ENCODE measurements at regions not wholly inside any gene's neighbourhood (a gene's known extent, or its start where the extent isn't known, plus 50 kb on each side); places are given as distances from the start of the nearest gene placed in this dataset.

DNA sequence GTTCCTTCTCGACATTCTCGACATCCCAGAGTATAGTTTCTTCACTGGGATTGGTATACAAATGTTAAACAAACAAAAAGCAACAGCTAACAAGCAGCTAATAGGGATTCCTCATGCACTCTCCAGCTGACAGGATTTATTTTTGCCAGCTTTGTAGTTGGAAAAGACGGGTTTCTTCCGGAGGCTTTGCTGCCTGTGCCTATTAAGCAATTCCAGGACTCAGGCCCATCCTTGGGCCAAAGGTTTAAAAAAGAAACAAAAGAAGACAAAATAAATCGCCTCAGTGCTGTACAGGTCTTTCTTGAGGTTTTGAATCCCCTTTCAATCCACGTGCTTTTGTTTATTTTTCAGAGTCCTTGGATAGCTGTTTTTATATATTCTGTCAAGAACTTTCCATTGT lies 1414.5 kb upstream of the PCDH9 start:
- Histone ChIP-seq H3K79me2 (ENCODE audit: insufficient read depth, low read length) (no peaks in the 10 kb centered on the region), H3K4me3 (ENCODE audit: insufficient read depth, low read length, poor library complexity, severe bottlenecking) (no peak overlapping the region), H3K4me2 (ENCODE audit: low read depth, low read length, poor library complexity, severe bottlenecking) (no peak overlapping the region), H2AFZ (ENCODE audit: low read depth, low read length, severe bottlenecking) (no peak overlapping the region), H3K9me3 (ENCODE audit: insufficient read depth, low read length) (no peaks in the 10 kb centered on the region), H3K9ac (ENCODE audit: low read length) (no peak overlapping the region), H3F3A (ENCODE audit: insufficient read depth) (no peaks in the 10 kb centered on the region), H3K36me3 (ENCODE audit: low read length) (no peaks in the 10 kb centered on the region), H4K20me1 (ENCODE audit: low read depth, low read length) (no peaks in the 10 kb centered on the region), H3K9me2 (replicated peaks; ENCODE audit: insufficient read depth, low read length) (no peaks in the 10 kb centered on the region), H3K27ac (ENCODE audit: low read depth, low read length) (no peak overlapping the region), H3K27me3 (ENCODE audit: low read length) (no peaks in the 10 kb centered on the region)
- no peak for TF ChIP-seq EZH2phosphoT487 (conservative IDR thresholded peaks at IDR 0.05; ENCODE audit: low read length)
- TF ChIP-seq, protein P1, sequence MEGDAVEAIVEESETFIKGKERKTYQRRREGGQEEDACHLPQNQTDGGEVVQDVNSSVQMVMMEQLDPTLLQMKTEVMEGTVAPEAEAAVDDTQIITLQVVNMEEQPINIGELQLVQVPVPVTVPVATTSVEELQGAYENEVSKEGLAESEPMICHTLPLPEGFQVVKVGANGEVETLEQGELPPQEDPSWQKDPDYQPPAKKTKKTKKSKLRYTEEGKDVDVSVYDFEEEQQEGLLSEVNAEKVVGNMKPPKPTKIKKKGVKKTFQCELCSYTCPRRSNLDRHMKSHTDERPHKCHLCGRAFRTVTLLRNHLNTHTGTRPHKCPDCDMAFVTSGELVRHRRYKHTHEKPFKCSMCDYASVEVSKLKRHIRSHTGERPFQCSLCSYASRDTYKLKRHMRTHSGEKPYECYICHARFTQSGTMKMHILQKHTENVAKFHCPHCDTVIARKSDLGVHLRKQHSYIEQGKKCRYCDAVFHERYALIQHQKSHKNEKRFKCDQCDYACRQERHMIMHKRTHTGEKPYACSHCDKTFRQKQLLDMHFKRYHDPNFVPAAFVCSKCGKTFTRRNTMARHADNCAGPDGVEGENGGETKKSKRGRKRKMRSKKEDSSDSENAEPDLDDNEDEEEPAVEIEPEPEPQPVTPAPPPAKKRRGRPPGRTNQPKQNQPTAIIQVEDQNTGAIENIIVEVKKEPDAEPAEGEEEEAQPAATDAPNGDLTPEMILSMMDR (IDR thresholded peaks at IDR 0.05; ENCODE audit: insufficient read depth, low read length, poor library complexity, severe bottlenecking) = no peak

DNA sequence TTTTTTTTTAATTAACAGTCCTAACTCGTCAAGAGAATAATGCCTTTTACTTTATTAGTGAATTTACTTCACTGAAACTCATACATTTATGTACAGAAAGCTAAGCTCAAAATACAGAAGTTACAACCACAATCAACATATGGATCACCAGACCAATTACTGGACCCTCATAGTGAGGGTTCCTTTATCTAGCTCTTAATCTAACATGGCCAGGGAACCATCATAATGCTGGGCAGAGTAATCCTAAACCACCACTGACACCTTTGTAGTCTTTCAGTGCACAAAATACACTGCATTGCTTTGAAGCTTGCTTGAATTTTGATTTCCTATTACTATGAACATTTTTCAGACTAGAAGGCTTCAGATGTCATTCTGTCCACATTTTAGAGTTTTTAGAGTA lies 1406.6 kb upstream of the PCDH9 start:
- TF ChIP-seq EZH2phosphoT487 (conservative IDR thresholded peaks at IDR 0.05; ENCODE audit: low read length) = no peak
- TF ChIP-seq, protein P1 (IDR thresholded peaks at IDR 0.05; ENCODE audit: insufficient read depth, low read length, poor library complexity, severe bottlenecking) = no peak
- no peaks in the 10 kb centered on the region for H3K36me3 ChIP-seq (ENCODE audit: low read length)

DNA sequence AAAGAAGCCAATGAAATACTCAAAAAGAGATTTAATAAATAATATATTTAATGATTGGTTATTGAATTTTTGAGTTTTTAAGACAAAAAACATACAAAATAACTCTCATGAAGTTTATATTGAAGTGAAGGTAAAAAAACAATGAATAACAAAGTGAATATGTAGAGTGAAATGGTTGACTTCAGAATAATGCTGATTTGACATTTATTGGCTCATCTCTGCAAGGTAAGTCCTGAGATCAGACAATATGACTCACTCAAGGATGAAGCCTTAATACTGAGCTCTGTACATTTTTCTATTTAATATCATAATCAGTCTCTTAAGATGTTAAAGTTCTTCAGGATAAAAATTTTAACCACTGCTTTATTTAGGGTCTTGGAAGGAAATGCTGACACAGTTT lies 1398.9 kb upstream of the PCDH9 start:
- Histone ChIP-seq H3K9me2 (replicated peaks; ENCODE audit: insufficient read depth, low read length) (no peaks in the 10 kb centered on the region), H3K27me3 (ENCODE audit: low read length) (no peaks in the 10 kb centered on the region), H3K79me2 (ENCODE audit: insufficient read depth, low read length) (no peaks in the 10 kb centered on the region), H4K20me1 (ENCODE audit: low read depth, low read length) (no peaks in the 10 kb centered on the region), H2AFZ (ENCODE audit: low read depth, low read length, severe bottlenecking) (peak overlapping the region; percentile 54), H3K9me3 (ENCODE audit: insufficient read depth, low read length) (no peaks in the 10 kb centered on the region), H3F3A (ENCODE audit: insufficient read depth) (no peaks in the 10 kb centered on the region), H3K36me3 (ENCODE audit: low read length) (no peaks in the 10 kb centered on the region), H3K27ac (ENCODE audit: low read depth, low read length) (no peak overlapping the region), H3K4me3 (ENCODE audit: insufficient read depth, low read length, poor library complexity, severe bottlenecking) (no peak overlapping the region), H3K4me2 (ENCODE audit: low read depth, low read length, poor library complexity, severe bottlenecking) (no peak overlapping the region), H3K9ac (ENCODE audit: low read length) (no peak overlapping the region)
- no peak for TF ChIP-seq EZH2phosphoT487 (conservative IDR thresholded peaks at IDR 0.05; ENCODE audit: low read length)
- TF ChIP-seq, protein P1 (IDR thresholded peaks at IDR 0.05; ENCODE audit: insufficient read depth, low read length, poor library complexity, severe bottlenecking) = no peak

More for the DNA sequence above, 1406.6 kb upstream of the PCDH9 start:
- Histone ChIP-seq H3K9me2 (replicated peaks; ENCODE audit: insufficient read depth, low read length) (no peaks in the 10 kb centered on the region), H2AFZ (ENCODE audit: low read depth, low read length, severe bottlenecking) (peak overlapping the region; percentile 19), H3K4me2 (ENCODE audit: low read depth, low read length, poor library complexity, severe bottlenecking) (no peak overlapping the region), H3K4me3 (ENCODE audit: insufficient read depth, low read length, poor library complexity, severe bottlenecking) (no peak overlapping the region), H3F3A (ENCODE audit: insufficient read depth) (no peaks in the 10 kb centered on the region), H3K9ac (ENCODE audit: low read length) (no peak overlapping the region), H3K27me3 (ENCODE audit: low read length) (no peaks in the 10 kb centered on the region), H3K79me2 (ENCODE audit: insufficient read depth, low read length) (no peaks in the 10 kb centered on the region), H4K20me1 (ENCODE audit: low read depth, low read length) (no peaks in the 10 kb centered on the region), H3K27ac (ENCODE audit: low read depth, low read length) (no peak overlapping the region), H3K9me3 (ENCODE audit: insufficient read depth, low read length) (no peaks in the 10 kb centered on the region)
